H9 (cell line): ENCODE measurements at regions not wholly inside any gene's neighbourhood (a gene's known extent, or its start where the extent isn't known, plus 50 kb on each side); places are given as distances from the start of the nearest gene placed in this dataset.

ENCODE experiments used
- DNase-seq: peaks from one replicate; pipeline ENCODE4 v3.0.0-alpha.2; 2017
- H2AFZ ChIP-seq: one replicate; pipeline ENCODE4 v1.6.1; 2013; ENCODE audit warnings: mild to moderate bottlenecking, low read length, control low read depth, moderate library complexity
- H2AK5ac ChIP-seq: 2 replicates; pipeline ENCODE4 v1.6.1; 2013; ENCODE audit warnings: low read length, control low read depth, mixed read lengths; ENCODE audit not compliant: insufficient read length
- H2BK120ac ChIP-seq: one replicate; pipeline ENCODE4 v1.6.1; 2013; ENCODE audit warnings: low read depth, mild to moderate bottlenecking, low read length, control low read depth, inconsistent platforms; ENCODE audit not compliant: poor library complexity, severe bottlenecking
- H2BK12ac ChIP-seq: 2 replicates; pipeline ENCODE4 v1.6.1; 2013; ENCODE audit warnings: low read length, control low read depth, mixed read lengths, low read depth; ENCODE audit not compliant: insufficient read length
- H2BK15ac ChIP-seq: 2 replicates; pipeline ENCODE4 v1.6.1; 2013; ENCODE audit warnings: low read depth, low read length, control low read depth
- H2BK20ac ChIP-seq: one replicate; pipeline ENCODE4 v1.6.1; 2013; ENCODE audit warnings: low read depth, mild to moderate bottlenecking, low read length, control low read depth, inconsistent platforms; ENCODE audit not compliant: poor library complexity, severe bottlenecking
- H2BK5ac ChIP-seq: 2 replicates; pipeline ENCODE4 v1.6.1; 2013; ENCODE audit warnings: low read length, control low read depth, mixed read lengths; ENCODE audit not compliant: insufficient read length
- H3K14ac ChIP-seq: 2 replicates; pipeline ENCODE4 v1.6.1; 2013; ENCODE audit warnings: low read length, control low read depth; ENCODE audit not compliant: insufficient read depth
- H3K18ac ChIP-seq: 2 replicates; pipeline ENCODE4 v1.6.1; 2013; ENCODE audit warnings: low read depth, mild to moderate bottlenecking, mixed read lengths, low read length, control low read depth; ENCODE audit not compliant: insufficient read length
- H3K23ac ChIP-seq: 2 replicates; pipeline ENCODE4 v1.6.1; 2013; ENCODE audit warnings: low read length, control low read depth, mixed read lengths, low read depth; ENCODE audit not compliant: insufficient read length
- H3K23me2 ChIP-seq: 2 replicates; pipeline ENCODE4 v1.6.1; 2013; ENCODE audit warnings: low read depth, mild to moderate bottlenecking, mixed read lengths, low read length, control low read depth; ENCODE audit not compliant: insufficient read length, poor library complexity, severe bottlenecking
- H3K27ac ChIP-seq: 2 replicates; pipeline ENCODE4 v1.5.1; 2013; ENCODE audit warnings: low read length, control low read depth, mixed read lengths, low read depth; ENCODE audit not compliant: insufficient read length
- H3K27me3 ChIP-seq: 2 replicates; pipeline ENCODE4 v1.6.1; 2013; ENCODE audit warnings: low read length, control low read depth, inconsistent platforms; ENCODE audit not compliant: insufficient read depth
- H3K4ac ChIP-seq: 2 replicates; pipeline ENCODE4 v1.6.1; 2013; ENCODE audit warnings: low read depth, mild to moderate bottlenecking, control low read depth, inconsistent platforms, low read length, moderate library complexity
- H3K4me1 ChIP-seq: 2 replicates; pipeline ENCODE4 v1.6.1; 2013; ENCODE audit warnings: low read length, control low read depth, inconsistent platforms; ENCODE audit not compliant: insufficient read depth
- H3K4me2 ChIP-seq: 2 replicates; pipeline ENCODE4 v1.6.1; 2013; ENCODE audit warnings: low read length, control low read depth, mixed read lengths; ENCODE audit not compliant: insufficient read length, insufficient read depth
- H3K56ac ChIP-seq: 2 replicates; pipeline ENCODE4 v1.6.1; 2013; ENCODE audit warnings: low read depth, mild to moderate bottlenecking, mixed read lengths, low read length, control low read depth; ENCODE audit not compliant: insufficient read length
- H3K79me1 ChIP-seq: 2 replicates; pipeline ENCODE4 v1.6.1; 2013; ENCODE audit warnings: low read depth, mild to moderate bottlenecking, moderate library complexity, low read length, control low read depth, inconsistent platforms; ENCODE audit not compliant: insufficient read depth, poor library complexity, severe bottlenecking
- H3K79me2 ChIP-seq: 2 replicates; pipeline ENCODE4 v1.6.1; 2013; ENCODE audit warnings: low read length, control low read depth, inconsistent platforms; ENCODE audit not compliant: insufficient read depth
- H3K9ac ChIP-seq: 2 replicates; pipeline ENCODE4 v1.6.1; 2013; ENCODE audit warnings: low read length, control low read depth, mixed read lengths; ENCODE audit not compliant: insufficient read length; ENCODE audit errors: extremely low read depth
- H3K9me3 ChIP-seq: one replicate; pipeline ENCODE4 v1.6.1; 2013; ENCODE audit warnings: low read depth, low read length, inconsistent platforms; ENCODE audit not compliant: control insufficient read depth
- H3T11ph ChIP-seq: one replicate; pipeline ENCODE4 v1.6.1; 2013; ENCODE audit warnings: mild to moderate bottlenecking, low read length, control low read depth, inconsistent platforms
- H4K20me1 ChIP-seq: one replicate; pipeline ENCODE4 v1.6.1; 2013; ENCODE audit not compliant: control insufficient read depth, insufficient read length, insufficient read depth
- H4K5ac ChIP-seq: 2 replicates; pipeline ENCODE4 v1.6.1; 2013; ENCODE audit warnings: low read depth, mild to moderate bottlenecking, mixed read lengths, low read length, control low read depth; ENCODE audit not compliant: insufficient read length
- H4K8ac ChIP-seq: replicated peaks from 2 replicates; pipeline ENCODE4 v1.6.1; 2013; ENCODE audit warnings: low read length, control low read depth, mixed read lengths, low read depth; ENCODE audit not compliant: insufficient read length
- H4K91ac ChIP-seq: 2 replicates; pipeline ENCODE4 v1.6.1; 2013; ENCODE audit warnings: low read depth, mild to moderate bottlenecking, moderate library complexity, mixed read lengths, low read length, control low read depth; ENCODE audit not compliant: insufficient read length
- H3K27ac Mint-ChIP-seq, 3 experiments: 2 replicates in 2 of 3; 3 replicates in 1 of 3; pipeline ENCODE4 v1.8.0; 2020 to 2021; ENCODE audit warnings: mixed read lengths in 3 of 3, mild to moderate bottlenecking in 1 of 3, moderate library complexity in 1 of 3
- H3K27me3 Mint-ChIP-seq: 2 replicates; pipeline ENCODE4 v1.8.0; 2021; ENCODE audit warnings: low read depth, mild to moderate bottlenecking, moderate library complexity, mixed read lengths
- H3K36me3 Mint-ChIP-seq, 3 experiments: 2 replicates in 2 of 3; 3 replicates in 1 of 3; pipeline ENCODE4 v1.8.0; 2020 to 2021; ENCODE audit warnings: low read depth in 3 of 3, mixed read lengths in 3 of 3; ENCODE audit not compliant: insufficient read depth in 1 of 3
- H3K4me1 Mint-ChIP-seq, 2 experiments: 2 replicates each; pipeline ENCODE4 v1.8.0; 2020; ENCODE audit warnings: mixed read lengths in 2 of 2
- H3K4me3 Mint-ChIP-seq, 2 experiments: 2 replicates in 1 of 2; 3 replicates in 1 of 2; pipeline ENCODE4 v1.8.0; 2020 to 2021; ENCODE audit warnings: mild to moderate bottlenecking in 2 of 2, mixed read lengths in 2 of 2, moderate library complexity in 1 of 2
- H3K9me3 Mint-ChIP-seq, 2 experiments: 2 replicates in 1 of 2; 3 replicates in 1 of 2; pipeline ENCODE4 v1.8.0; 2020; ENCODE audit warnings: mild to moderate bottlenecking in 2 of 2, mixed read lengths in 2 of 2, moderate library complexity in 1 of 2
- CTCF ChIP-seq: fragments of 200-600 bp; sonication (generic); conservative IDR thresholded peaks from 3 replicates; pipeline ENCODE4 v1.8.0; 2021; ENCODE audit warnings: antibody characterized with exemption, mild to moderate bottlenecking
- WGBS: extraction: QIAGEN DNeasy Blood & Tissue Kit; methylation state at CpG from one replicate; pipeline ENCODE4 v1.1.7; 2013; ENCODE audit warnings: missing lambda C conversion rate, low lambda C conversion rate, mixed read lengths; ENCODE audit not compliant: insufficient read length; ENCODE audit errors: extremely low coverage; 5-methylcytosine and 5-hydroxymethylcytosine counted together

DNA sequence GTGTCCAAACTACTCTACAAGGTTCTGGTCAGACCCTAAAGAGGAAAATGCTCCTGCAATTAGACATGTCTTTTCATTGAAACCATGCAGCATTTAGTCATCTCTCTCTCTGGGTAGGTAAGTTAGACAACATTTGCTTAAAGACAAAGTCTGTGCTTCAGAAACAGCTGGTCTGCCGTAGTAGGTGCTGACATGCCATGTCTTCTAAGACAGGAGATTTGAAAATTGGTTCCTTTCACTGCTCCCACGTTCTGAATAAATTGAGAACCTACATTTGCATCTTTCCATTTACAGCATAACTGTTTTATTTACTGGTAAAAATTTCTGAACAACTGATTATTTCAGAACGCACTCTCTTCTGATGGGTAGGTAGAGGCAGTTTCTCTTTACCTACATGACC lies 494.0 kb downstream of the EFNB2 start:
- Histone ChIP-seq H3K4me1 (no peaks in the 10 kb centered on the region), H3K23me2 (no peaks in the 10 kb centered on the region), H3K9ac (no peak overlapping the region), H4K5ac (no peak overlapping the region), H2BK5ac (no peak overlapping the region), H3K27ac (no peak overlapping the region), H2BK15ac (no peak overlapping the region), H3K79me1 (no peaks in the 10 kb centered on the region), H3K79me2 (no peaks in the 10 kb centered on the region), H4K91ac (no peak overlapping the region), H2BK20ac (no peak overlapping the region), H2AFZ (no peak overlapping the region), H3K18ac (no peak overlapping the region), H3T11ph (no peak overlapping the region), H3K9me3 (no peaks in the 10 kb centered on the region), H3K27me3 (no peaks in the 10 kb centered on the region), H3K4ac (no peak overlapping the region), H3K56ac (no peak overlapping the region), H3K4me2 (no peak overlapping the region), H2AK5ac (no peak overlapping the region), H2BK12ac (no peak overlapping the region), H2BK120ac (no peak overlapping the region), H4K8ac (no peak overlapping the region), H3K14ac (no peak overlapping the region), H3K23ac (no peak overlapping the region), H4K20me1 (no peaks in the 10 kb centered on the region)
- WGBS = no CpG with 5 or more reads among the region's 3 CpGs
- no peak for TF ChIP-seq CTCF
- DNase-seq = no peak
- H3K27me3 Mint-ChIP-seq = no peaks in the 10 kb centered on the region
- H3K27ac Mint-ChIP-seq = no peak overlapping the region
- no peaks in the 10 kb centered on the region for H3K36me3 Mint-ChIP-seq
- no peaks in the 10 kb centered on the region for H3K9me3 Mint-ChIP-seq
- H3K4me3 Mint-ChIP-seq = no peak overlapping the region
- peaks cover 3 to 5% of the 10 kb centered on the region in 2 experiments for H3K4me1 Mint-ChIP-seq
